Activated CD4-positive, alpha-beta memory T cell treated with anti-CD3 and anti-CD28 coated beads, Interleukin-2, amount 10 ng/mL, durations not matched to agents 7 days and 5 days (primary cell): ENCODE measurements at regions not wholly inside any gene's neighbourhood (a gene's known extent, or its start where the extent isn't known, plus 50 kb on each side); places are given as distances from the start of the nearest gene placed in this dataset.

ENCODE experiments used
- CTCF ChIA-PET: fragments of 350-600 bp; sonication (Branson Sonifier 250); formaldehyde crosslinking; loops from one replicate; lab custom pipeline; 2021; ENCODE audit warnings: antibody characterized with exemption, inconsistent platforms; lab: Charles Lee
- POLR2A ChIA-PET: fragments of 350-600 bp; sonication (Branson Sonifier 250); formaldehyde crosslinking; loops from one replicate; lab custom pipeline; 2021; ENCODE audit warnings: antibody characterized with exemption; lab: Charles Lee
- DNase-seq: peaks from one replicate; pipeline ENCODE4 v3.0.0-alpha.2; 2020
- H3K27ac Mint-ChIP-seq: one replicate; pipeline ENCODE4 v1.8.0; 2021; ENCODE audit warnings: mild to moderate bottlenecking, mixed read lengths
- H3K27me3 Mint-ChIP-seq: one replicate; pipeline ENCODE4 v1.8.0; 2021; ENCODE audit warnings: mixed read lengths
- H3K36me3 Mint-ChIP-seq: one replicate; pipeline ENCODE4 v1.8.0; 2021; ENCODE audit warnings: low read depth, mixed read lengths
- H3K4me1 Mint-ChIP-seq: one replicate; pipeline ENCODE4 v1.8.0; 2021; ENCODE audit warnings: mixed read lengths
- H3K4me3 Mint-ChIP-seq: one replicate; pipeline ENCODE4 v1.8.0; 2021; ENCODE audit warnings: mild to moderate bottlenecking, mixed read lengths
- H3K9me3 Mint-ChIP-seq: one replicate; pipeline ENCODE4 v1.8.0; 2021; ENCODE audit warnings: mixed read lengths

GRCh38 chr11:134792044-134792443, 380.0 kb upstream of the B3GAT1 start:
- Mint-ChIP-seq H3K9me3 (no peaks in the 10 kb centered on the region), H3K4me1 (no peaks in the 10 kb centered on the region), H3K27me3 (peaks cover 6% of the 10 kb centered on the region), H3K27ac (no peak overlapping the region), H3K36me3 (no peaks in the 10 kb centered on the region), H3K4me3 (no peak overlapping the region)
- no peak for DNase-seq
- ChIA-PET CTCF (no interaction called here), POLR2A (no interaction called here)

- ChIA-PET POLR2A (no interaction called here), CTCF (no interaction called here)
- H3K27ac Mint-ChIP-seq: no peak overlapping the region
- no peaks in the 10 kb centered on the region for H3K4me1 Mint-ChIP-seq
- no peak overlapping the region for H3K4me3 Mint-ChIP-seq
- no peaks in the 10 kb centered on the region for H3K36me3 Mint-ChIP-seq
- H3K9me3 Mint-ChIP-seq: no peaks in the 10 kb centered on the region
- no peak for DNase-seq
- peaks cover 6% of the 10 kb centered on the region for H3K27me3 Mint-ChIP-seq
These were observed 379.1 kb upstream of the B3GAT1 start for GRCh38 chr11:134791102-134791501.

- Mint-ChIP-seq H3K36me3 (no peaks in the 10 kb centered on the region), H3K4me1 (no peaks in the 10 kb centered on the region), H3K27me3 (peaks cover 6% of the 10 kb centered on the region), H3K9me3 (no peaks in the 10 kb centered on the region), H3K27ac (no peak overlapping the region), H3K4me3 (no peak overlapping the region)
- ChIA-PET CTCF (no interaction called here), POLR2A (no interaction called here)
- DNase-seq: no peak
These were observed 377.1 kb upstream of the B3GAT1 start for GRCh38 chr11:134789104-134789503.

GRCh38 chr11:134786636-134787035, 374.6 kb upstream of the B3GAT1 start:
- Mint-ChIP-seq H3K36me3 (no peaks in the 10 kb centered on the region), H3K4me1 (no peaks in the 10 kb centered on the region), H3K27me3 (peaks cover 5% of the 10 kb centered on the region), H3K4me3 (no peak overlapping the region), H3K27ac (no peak overlapping the region), H3K9me3 (no peaks in the 10 kb centered on the region)
- no peak for DNase-seq
- ChIA-PET POLR2A (no interaction called here), CTCF (no interaction called here)

- H3K27me3 Mint-ChIP-seq: peaks cover 4% of the 10 kb centered on the region
- POLR2A ChIA-PET: no interaction called here
- CTCF ChIA-PET: no interaction called here
- no peak for DNase-seq
- no peaks in the 10 kb centered on the region for H3K36me3 Mint-ChIP-seq
- no peak overlapping the region for H3K4me3 Mint-ChIP-seq
- no peaks in the 10 kb centered on the region for H3K9me3 Mint-ChIP-seq
- no peaks in the 10 kb centered on the region for H3K4me1 Mint-ChIP-seq
- no peak overlapping the region for H3K27ac Mint-ChIP-seq
These were observed 373.7 kb upstream of the B3GAT1 start for GRCh38 chr11:134785660-134786284.

- H3K4me1 Mint-ChIP-seq: no peaks in the 10 kb centered on the region
- POLR2A ChIA-PET: no interaction called here
- no peaks in the 10 kb centered on the region for H3K36me3 Mint-ChIP-seq
- no peak overlapping the region for H3K27ac Mint-ChIP-seq
- CTCF ChIA-PET: no interaction called here
- H3K27me3 Mint-ChIP-seq: peaks cover 6% of the 10 kb centered on the region
- no peak overlapping the region for H3K4me3 Mint-ChIP-seq
- no peaks in the 10 kb centered on the region for H3K9me3 Mint-ChIP-seq
- DNase-seq: no peak
These were observed 373.0 kb upstream of the B3GAT1 start for GRCh38 chr11:134785059-134785458.

GRCh38 chr11:134784568-134784967, 372.5 kb upstream of the B3GAT1 start:
- H3K4me3 Mint-ChIP-seq: no peak overlapping the region
- POLR2A ChIA-PET: no interaction called here
- no peak overlapping the region for H3K27ac Mint-ChIP-seq

GRCh38 chr11:134784046-134784445, 372.0 kb upstream of the B3GAT1 start:
- ChIA-PET CTCF (no interaction called here), POLR2A (no interaction called here)
- Mint-ChIP-seq H3K4me1 (no peaks in the 10 kb centered on the region), H3K27ac (no peak overlapping the region), H3K27me3 (peaks cover 13% of the 10 kb centered on the region), H3K4me3 (no peak overlapping the region), H3K36me3 (no peaks in the 10 kb centered on the region), H3K9me3 (no peaks in the 10 kb centered on the region)
- no peak for DNase-seq

More at GRCh38 chr11:134784568-134784967, 372.5 kb upstream of the B3GAT1 start:
- peaks cover 11% of the 10 kb centered on the region for H3K27me3 Mint-ChIP-seq
- no peak for DNase-seq
- CTCF ChIA-PET: no interaction called here
- H3K36me3 Mint-ChIP-seq: no peaks in the 10 kb centered on the region
- H3K9me3 Mint-ChIP-seq: no peaks in the 10 kb centered on the region
- H3K4me1 Mint-ChIP-seq: no peaks in the 10 kb centered on the region

- Mint-ChIP-seq H3K36me3 (no peaks in the 10 kb centered on the region), H3K27me3 (peaks cover 11% of the 10 kb centered on the region), H3K27ac (no peak overlapping the region), H3K4me1 (no peaks in the 10 kb centered on the region), H3K4me3 (no peak overlapping the region), H3K9me3 (no peaks in the 10 kb centered on the region)
- ChIA-PET POLR2A (no interaction called here), CTCF (no interaction called here)
- DNase-seq: no peak
These were observed 371.2 kb upstream of the B3GAT1 start for GRCh38 chr11:134783234-134783633.

GRCh38 chr11:134781380-134781866, 369.4 kb upstream of the B3GAT1 start:
- no peak for DNase-seq
- ChIA-PET POLR2A (no interaction called here), CTCF (no interaction called here)
- Mint-ChIP-seq H3K27ac (no peak overlapping the region), H3K9me3 (no peaks in the 10 kb centered on the region), H3K4me3 (no peak overlapping the region), H3K27me3 (peaks cover 11% of the 10 kb centered on the region), H3K4me1 (no peaks in the 10 kb centered on the region), H3K36me3 (no peaks in the 10 kb centered on the region)

- Mint-ChIP-seq H3K4me1 (no peaks in the 10 kb centered on the region), H3K36me3 (no peaks in the 10 kb centered on the region), H3K27me3 (peaks cover 11% of the 10 kb centered on the region), H3K9me3 (no peaks in the 10 kb centered on the region), H3K27ac (no peak overlapping the region), H3K4me3 (no peak overlapping the region)
- no peak for DNase-seq
- ChIA-PET CTCF (no interaction called here), POLR2A (no interaction called here)
These were observed 368.6 kb upstream of the B3GAT1 start for GRCh38 chr11:134780486-134781147.

- H3K9me3 Mint-ChIP-seq: no peaks in the 10 kb centered on the region
- POLR2A ChIA-PET: no interaction called here
- CTCF ChIA-PET: no interaction called here
- H3K4me1 Mint-ChIP-seq: no peaks in the 10 kb centered on the region
- H3K4me3 Mint-ChIP-seq: no peak overlapping the region
- no peak for DNase-seq
- no peaks in the 10 kb centered on the region for H3K36me3 Mint-ChIP-seq
- H3K27ac Mint-ChIP-seq: no peak overlapping the region
- H3K27me3 Mint-ChIP-seq: peaks cover 13% of the 10 kb centered on the region
These were observed 367.1 kb upstream of the B3GAT1 start for GRCh38 chr11:134779179-134779578.

GRCh38 chr11:134768463-134768862, 356.4 kb upstream of the B3GAT1 start:
- H3K27ac Mint-ChIP-seq: no peak overlapping the region
- no peaks in the 10 kb centered on the region for H3K36me3 Mint-ChIP-seq
- ChIA-PET CTCF (no interaction called here), POLR2A (no interaction called here)
- no peak for DNase-seq
- H3K27me3 Mint-ChIP-seq: peaks cover 2% of the 10 kb centered on the region
- H3K4me3 Mint-ChIP-seq: no peak overlapping the region
- peaks cover 5% of the 10 kb centered on the region for H3K9me3 Mint-ChIP-seq
- H3K4me1 Mint-ChIP-seq: no peaks in the 10 kb centered on the region

- no peak for DNase-seq
- CTCF ChIA-PET: no interaction called here
- peaks cover 2% of the 10 kb centered on the region for H3K27me3 Mint-ChIP-seq
- no peaks in the 10 kb centered on the region for H3K4me1 Mint-ChIP-seq
- no peaks in the 10 kb centered on the region for H3K36me3 Mint-ChIP-seq
- H3K9me3 Mint-ChIP-seq: peaks cover 5% of the 10 kb centered on the region
- no peak overlapping the region for H3K27ac Mint-ChIP-seq
- POLR2A ChIA-PET: no interaction called here
- no peak overlapping the region for H3K4me3 Mint-ChIP-seq
These were observed 353.5 kb upstream of the B3GAT1 start for GRCh38 chr11:134765565-134765964.
